NCI-H2227 treated with DMSO at 0.1 percent for 48 hours (cell line): ENCODE measurements at regions not wholly inside any gene's neighbourhood (a gene's known extent, or its start where the extent isn't known, plus 50 kb on each side); places are given as distances from the start of the nearest gene placed in this dataset.
"Not testable (repeated sequence)": the region's sequence is repeated elsewhere in the genome, so short reads cannot be mapped to it uniquely, and the experiment has no call there.

Source experiments
- DNase-seq: peaks from one replicate; lab custom pipeline; 2025; lab: John Stamatoyannopoulos, UW

DNA sequence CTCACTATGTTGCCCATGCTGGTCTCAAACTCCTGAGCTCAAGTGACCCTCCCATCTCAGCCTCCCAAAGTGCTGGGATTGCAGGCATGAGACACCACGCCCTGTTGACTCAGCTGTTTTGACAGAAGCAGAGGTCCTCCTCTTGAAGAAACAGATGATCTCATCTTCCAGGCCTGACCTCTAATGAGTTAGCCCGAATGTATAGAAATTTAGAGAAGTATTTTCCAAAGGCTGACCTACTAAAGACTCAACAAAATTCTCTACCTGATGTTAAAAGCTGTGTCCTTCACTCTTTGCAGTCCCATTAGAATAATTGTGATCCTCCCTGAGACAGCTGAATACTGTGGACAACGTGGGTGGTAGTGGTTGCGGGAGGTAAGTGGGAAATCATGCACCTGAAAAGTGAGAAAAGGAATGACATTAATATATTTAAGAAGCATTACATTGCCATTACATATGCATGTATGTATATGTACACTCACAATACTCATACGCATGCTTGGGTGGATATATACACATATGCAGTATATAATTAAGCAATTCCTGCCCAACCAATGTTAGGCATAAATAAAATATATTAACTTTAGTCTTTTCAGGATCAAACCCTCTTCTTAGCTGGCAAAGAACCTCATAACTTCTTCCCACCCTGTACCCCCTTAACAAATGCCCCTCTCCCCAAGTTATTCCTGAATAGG is 204.6 kb upstream of the NR2F2 start:
- no peak for DNase-seq

DNA sequence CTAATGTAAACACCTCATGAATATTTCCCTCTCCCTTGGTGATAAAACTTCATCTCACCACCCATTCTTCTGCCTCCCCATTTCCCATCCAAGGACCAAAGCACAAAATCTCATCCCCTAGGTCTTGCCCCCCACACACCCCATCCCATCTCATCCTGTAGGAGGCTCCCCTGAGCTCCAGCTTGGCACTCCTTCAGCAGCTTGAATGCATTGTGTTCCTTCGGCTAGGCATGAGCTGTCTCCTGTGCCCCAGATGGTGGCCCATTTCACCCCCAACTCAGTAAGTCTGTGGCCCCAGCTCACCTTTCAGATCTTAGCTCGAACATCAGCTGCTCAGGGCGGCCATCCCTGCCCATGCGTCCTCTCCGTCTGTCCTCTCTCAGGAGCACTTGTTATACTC is 203.6 kb upstream of the NR2F2 start:
- no peak for DNase-seq

DNA sequence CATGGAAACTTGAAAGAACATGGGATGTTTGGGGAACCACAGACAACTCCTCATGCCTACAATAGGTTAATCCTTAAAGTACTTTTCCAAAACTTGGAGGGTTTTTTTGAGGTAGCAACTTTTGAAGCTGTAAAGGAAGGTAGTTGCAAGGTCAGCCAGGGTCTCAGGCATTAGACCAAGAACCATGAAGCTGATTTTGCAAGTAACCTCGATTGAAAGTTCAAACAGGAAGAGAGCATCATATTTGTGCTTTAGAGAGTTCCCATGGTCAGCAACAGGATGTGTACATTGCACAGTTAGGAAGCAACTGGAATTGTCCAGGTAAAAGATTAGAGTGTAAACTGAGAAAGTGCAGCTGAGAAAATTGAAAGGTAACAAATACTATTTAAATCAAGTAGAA is 199.8 kb upstream of the NR2F2 start:
- no peak for DNase-seq

DNA sequence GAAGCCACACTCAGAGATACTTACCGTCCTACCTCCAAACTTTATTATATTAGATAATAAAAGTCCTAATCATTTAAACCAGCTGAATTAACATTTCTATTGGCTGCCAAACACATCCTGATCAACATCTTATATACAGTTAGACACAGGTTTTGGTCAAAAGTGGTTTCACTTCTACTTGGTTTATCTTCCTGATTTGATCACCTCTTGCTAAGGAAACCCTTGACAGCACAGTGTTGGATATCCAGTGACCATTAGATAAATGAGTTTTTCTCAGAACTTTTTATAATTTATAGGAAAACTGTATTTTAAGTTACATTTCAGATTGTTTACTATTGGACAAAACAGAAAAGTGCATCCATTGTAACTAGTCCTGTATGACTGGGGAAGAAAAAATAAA is 198.4 kb upstream of the NR2F2 start:
- no peak for DNase-seq

DNA sequence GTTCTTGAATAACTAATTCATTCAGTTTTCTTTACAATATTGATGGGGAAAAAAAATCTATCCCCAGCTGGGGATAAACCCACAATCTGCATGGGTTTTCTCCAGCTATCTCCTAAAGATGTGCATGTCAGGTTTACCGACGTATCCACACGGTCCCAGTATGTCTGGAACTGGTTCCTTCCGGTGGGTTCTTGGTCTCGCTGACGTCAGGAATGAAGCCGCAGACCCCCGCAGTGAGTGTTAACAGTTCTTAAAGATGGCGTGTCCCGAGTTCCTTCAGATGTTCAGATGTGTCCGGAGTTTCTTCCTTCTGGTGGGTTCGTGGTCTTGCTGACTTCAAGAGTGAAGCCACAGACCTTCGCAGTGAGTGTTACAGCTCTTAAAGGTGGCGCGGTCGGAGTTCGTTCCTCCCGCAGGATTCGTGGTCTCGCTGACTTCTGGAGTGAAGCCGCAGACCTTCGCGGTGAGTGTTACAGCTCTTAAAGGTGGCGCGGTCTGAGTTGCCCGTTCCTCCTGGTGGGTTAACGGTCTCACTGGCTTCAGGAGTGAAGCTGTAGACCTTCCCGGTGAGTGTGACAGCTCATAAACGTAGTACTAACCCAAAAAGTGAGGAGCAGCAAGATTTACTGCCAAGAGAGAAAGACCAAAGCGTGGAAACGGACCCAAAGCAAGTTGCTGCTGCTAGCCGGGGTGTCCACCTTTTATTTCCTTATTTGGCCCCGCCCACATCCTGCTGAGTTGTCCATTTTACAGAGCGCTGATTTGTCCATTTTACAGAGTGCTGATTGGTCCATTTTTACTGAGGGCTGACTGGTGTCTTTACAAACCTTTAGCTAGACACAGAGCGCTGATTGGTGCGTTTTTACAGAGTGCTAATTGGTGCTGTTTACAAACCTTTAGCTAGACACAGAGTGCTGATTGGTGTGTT is 195.1 kb upstream of the NR2F2 start:
- DNase-seq: no peak

DNA sequence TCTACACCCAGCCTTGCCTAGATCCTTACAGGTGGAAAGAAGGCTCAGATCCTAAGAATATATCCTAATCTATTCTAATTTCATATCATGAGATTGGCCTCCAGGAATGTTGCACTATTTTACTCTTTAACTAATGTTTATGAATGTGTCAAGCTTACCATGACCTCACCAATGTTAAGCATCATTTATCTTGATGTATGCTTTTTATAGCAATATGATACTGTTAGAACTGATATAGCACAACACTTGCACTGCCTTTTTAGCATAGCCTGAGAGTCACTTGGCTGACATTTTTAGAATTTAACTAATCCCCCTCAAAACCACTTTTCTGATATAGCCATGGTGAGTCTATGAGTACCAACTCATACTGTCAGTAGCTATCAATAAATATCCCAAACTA is 191.5 kb upstream of the NR2F2 start:
- no peak for DNase-seq

DNA sequence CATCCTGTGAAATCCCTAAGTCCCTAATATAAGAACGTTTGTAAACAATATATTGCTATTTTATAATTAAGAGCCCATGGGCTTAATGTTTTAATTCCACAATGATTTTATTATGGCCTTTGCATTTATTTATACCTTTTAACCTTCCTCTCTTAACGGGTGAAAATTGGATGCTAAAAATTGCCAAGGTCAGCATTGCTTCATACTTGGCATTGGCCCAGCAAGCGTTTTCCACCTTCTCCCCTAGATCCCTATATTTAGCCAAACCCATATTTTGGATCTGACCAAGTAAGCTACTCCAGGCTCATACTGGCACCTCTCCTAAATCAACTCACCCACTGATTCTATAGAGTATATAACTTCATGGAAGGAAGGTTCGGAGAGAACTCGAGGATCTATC is 188.0 kb upstream of the NR2F2 start:
- no peak for DNase-seq

DNA sequence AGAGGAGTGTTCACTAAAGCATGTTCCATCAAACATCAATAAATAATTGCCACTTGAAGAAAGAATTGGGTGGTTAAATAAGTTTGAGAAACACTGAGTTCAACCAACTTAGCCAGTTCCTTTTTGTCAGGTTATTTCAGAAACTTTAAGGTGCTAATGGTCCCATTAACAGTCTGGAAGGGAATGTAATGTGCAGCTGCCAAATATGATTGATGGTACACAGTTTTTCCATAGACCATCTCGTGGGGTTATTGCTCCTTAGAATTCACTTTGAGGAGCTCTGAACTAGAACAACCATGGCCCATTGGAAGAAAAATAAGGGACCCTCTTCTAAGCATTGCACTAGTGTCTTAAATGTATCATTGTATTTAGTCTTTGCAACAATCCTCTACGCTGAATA is 185.8 kb upstream of the NR2F2 start:
- no peak for DNase-seq

DNA sequence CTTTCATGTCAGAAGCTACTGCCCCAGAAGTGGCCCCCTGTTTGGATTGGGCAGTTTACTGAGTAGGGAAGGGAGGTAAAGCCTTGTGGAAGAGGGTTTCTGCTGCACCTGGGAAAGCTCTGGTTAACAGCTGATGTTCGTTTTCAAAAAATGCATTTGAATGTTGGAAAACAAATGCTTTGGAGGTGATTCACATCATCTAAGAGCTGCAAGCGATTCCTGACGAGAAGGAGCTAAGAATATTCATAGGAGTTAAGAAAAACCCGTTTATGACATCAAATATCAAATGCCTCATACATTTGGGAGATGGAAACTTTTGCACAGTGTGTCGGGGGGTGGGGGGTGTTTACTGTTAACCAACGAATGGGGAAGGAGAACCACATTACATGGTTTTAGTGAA is 183.8 kb upstream of the NR2F2 start:
- DNase-seq: no peak

DNA sequence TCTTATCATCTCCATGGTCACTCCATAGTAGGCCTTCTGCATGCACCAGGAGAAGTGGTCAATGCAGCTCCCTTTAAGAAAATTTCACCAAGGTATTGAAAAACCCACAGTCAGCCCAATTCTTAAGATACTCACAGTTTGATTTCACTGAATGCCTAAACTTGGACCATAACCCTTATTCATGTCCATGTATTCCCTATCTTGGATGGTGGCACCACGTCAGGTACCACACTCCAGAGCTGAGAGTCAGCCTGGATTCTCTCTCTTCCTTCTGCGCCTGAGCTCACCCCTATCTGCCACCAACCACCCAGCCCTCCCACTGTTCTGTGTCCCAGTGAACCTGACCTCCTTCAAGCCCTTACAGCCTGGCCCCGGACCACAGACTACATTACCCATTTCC is 183.2 kb upstream of the NR2F2 start:
- DNase-seq: no peak

DNA sequence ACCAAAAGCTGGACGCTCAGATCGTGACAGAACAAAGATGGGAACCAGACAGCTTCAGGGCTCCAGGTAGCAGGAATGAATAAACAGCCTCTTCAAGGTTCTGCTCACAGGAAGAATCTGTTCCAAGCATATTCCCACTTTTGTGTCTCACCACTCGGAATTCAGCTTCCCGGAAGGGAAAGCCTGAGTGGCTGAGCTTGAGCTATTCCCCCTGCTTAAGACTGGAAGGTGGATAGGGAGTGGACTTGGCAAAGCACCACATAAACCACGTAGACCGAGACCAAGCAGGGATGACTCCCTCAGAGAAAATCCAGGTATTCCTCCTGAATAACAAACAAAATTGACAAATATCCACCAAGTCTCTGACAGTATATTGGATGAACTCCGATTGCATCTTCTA is 180.2 kb upstream of the NR2F2 start:
- DNase-seq: no peak

DNA sequence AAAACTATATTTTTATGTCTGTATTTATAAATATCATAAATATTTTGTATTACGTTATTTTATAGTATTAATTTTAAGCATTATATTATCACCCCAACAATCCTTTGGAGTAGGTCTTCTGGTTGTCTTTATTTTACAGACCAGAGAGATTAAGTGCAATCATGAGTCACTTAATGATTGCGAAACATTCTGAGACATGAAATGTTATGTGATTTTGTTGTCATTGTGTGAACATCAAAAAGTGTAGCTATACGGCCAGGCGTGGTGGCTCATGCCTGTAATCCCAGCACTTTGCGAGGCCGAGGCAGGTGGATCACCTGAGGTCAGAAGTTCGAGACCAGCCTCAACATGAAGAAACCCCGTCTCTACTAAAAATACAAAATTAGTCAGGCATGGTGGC is 178.8 kb upstream of the NR2F2 start:
- not testable (repeated sequence) for DNase-seq

DNA sequence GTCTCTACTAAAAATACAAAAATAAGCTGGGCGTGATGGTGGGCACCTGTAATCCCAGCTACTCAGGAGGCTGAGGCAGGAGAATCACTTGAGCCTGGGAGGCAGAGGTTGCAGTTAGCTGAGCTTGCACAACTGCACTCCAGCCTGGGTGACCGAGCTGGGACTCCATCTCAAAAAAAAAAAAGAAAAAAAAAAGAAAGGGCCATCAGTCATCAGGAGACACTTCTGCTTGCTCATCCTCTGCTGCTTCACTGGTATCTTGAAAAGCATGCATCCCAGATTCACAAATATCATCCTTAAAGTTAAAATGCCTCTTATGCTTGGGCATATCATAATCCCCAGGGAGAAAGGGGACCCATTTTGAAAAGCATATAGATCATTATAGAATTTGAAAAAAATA is 176.6 kb upstream of the NR2F2 start:
- no peak for DNase-seq

DNA sequence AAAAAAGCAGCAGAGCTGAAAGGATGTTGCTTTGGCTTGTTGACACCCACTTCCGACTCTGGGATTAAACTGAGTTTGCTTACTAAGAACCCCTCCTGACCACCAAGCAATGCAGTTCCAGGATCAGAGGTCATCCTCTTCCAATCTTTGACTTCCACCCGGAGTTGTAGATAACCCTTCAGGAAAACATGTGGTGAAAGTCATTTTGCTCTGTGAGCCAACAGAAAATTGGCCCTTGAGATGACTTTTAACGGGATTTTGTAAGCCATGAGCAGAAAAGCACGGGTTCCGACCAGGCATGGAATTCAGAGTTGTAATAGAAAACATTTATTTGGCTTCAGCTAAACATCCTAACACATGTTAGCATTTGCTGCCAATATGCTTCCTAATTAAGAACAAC is 171.6 kb upstream of the NR2F2 start:
- DNase-seq: no peak

DNA sequence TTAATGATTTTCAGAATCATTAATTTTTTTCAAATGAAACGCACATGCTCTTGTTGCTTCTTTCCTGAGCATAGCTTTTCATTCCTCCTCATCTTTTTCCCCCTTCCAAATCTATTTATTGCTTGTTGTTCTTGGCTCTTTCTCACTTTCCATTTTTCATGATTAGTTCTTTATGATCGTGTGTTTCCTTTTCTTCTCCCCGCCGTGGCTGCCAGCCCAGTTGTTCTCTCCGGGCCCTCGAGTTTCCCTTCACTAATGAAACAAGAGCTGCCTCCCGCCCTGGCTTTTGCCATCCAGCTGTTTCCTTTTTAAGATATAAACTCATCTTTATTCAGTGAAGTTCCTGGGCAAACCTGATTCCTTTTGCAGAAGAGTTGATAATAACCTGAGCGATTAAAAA is 170.2 kb upstream of the NR2F2 start:
- DNase-seq: no peak

DNA sequence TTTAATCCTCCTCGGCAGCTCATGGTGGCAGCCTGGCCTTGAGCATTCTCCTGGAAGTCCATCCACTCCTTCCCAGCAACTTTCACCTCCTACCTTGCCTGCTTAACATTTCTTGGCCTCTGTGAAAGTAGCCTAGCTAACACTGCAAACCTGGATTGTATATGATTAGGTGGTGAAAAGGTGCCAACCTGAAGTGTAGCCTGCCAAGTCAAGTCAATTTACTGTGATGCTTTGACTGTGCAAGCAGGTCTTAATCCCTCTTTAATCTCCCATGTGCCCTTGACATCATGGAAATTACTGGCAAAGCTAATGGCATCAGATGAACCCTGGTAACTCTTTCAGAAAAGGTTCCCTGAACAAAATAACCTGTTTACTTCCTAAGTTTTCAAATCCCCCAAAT is 169.7 kb upstream of the NR2F2 start:
- DNase-seq: no peak

DNA sequence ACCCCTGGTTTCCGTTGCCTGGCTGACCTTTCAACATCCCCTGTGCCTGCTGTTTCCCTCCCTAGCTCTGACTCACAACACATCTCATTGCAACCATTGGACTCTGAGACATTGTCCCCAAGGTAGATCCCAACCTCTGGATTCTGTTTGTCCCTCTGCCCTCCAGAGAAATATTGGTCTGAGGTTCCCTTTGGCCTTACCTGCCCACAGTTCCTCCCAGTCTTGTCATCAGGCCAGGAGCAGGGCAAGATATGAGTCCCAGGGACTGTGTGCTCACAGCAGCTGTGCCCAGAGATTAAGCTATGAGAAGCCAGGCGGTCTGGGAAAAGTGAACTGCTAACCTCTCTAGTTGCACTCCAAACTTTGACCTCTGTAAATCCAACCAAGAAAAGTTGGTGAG is 168.2 kb upstream of the NR2F2 start:
- DNase-seq: no peak

DNA sequence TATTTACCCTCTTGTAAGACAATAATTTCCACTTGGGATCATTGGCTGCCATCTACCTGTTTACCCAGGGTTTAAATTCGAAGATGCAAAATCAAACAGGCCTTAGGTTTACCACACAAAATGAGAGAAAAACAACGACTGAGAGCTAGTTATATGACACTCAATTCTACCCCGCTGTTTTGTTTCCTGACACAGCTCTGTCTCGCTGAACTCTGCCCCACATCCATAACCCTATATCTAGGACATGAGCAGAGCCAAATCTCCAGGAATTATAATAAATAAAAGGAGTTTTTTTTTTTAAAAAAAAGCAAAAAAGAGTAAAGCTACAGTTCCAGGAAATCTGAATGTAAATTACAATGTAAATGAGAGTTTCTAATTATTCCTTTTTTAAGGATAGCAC is 165.4 kb upstream of the NR2F2 start:
- no peak for DNase-seq

DNA sequence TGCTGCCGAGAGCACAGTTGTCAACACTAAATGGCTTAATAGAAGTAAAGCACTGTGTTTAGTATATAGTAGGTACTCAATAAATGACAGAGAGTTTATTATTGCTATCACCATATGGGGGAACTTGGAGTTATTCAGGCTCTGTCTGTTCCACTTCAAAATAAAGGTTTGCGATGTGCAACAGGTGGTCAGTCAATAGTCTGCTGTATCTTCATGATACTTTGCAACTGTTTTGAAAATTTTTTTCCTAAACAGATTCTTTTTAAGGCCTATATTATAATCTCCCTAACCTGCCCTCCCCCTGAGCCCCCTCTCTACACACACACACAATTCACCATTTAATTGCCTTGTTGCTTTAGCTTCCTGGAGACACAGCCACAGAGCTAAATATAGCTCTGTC is 164.7 kb upstream of the NR2F2 start:
- no peak for DNase-seq

DNA sequence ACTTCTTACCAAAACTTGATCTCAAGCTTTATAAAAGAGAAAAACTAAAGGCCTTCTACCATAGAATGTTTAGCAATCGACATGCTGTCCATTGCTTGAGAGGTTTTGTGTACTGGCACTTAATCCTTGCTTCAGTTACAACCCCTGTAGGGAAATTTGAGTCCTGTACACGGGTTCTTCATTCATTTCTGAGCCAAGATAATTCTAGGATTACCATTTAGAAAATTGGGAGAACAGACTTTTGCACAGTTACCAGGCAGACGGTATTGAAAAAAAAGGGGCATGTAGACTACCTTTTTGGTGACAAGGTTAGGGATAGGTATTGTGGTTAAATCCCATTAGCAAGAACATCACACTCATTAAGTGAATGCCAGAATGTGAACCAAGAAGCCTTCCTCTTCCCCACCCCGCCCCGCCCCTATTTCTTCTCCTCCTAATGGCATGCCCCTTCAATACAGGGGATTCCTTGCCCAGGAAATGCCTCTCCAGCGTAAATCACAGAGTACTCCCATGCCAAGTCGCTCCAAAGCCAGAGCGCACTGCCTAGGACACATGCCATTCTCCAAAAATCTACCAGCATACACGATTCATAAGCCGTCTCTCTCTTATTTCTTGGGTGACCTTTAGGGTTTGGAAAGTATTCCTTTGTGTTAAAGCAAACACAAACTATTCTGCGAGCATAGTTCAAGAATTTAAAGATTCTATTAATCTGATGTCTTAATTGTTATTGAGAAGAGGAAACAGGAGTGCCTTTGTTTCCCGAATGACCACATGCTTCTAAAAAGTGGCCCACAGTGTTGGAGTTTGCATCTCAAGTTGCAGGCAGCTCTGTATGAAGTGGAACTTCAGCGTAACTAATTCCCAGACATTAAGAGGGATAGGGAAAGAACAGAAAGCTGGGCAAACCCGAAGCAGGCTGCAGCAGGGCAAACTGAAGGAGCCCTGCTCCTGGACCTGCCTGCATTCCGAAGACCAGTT is 164.0 kb upstream of the NR2F2 start:
- DNase-seq: no peak

DNA sequence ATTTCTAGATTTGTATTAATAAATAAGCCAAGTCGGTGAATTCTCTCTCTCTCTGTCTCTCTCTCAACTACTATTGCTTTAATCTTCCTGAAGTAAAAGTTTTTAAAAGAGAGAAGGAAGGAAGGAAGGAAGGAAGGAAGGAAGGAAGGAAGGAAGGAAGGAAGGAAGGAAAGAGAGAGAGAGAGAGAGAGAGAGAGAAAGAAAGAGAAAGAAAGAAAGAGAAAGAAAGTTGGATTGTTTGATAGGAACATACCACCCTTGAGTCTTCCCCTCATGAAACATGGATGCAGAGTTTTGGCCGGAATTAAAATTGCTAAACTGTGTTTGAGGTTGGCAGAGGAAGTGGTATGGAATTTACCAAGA is 159.9 kb upstream of the NR2F2 start:
- DNase-seq: not testable (repeated sequence)

DNA sequence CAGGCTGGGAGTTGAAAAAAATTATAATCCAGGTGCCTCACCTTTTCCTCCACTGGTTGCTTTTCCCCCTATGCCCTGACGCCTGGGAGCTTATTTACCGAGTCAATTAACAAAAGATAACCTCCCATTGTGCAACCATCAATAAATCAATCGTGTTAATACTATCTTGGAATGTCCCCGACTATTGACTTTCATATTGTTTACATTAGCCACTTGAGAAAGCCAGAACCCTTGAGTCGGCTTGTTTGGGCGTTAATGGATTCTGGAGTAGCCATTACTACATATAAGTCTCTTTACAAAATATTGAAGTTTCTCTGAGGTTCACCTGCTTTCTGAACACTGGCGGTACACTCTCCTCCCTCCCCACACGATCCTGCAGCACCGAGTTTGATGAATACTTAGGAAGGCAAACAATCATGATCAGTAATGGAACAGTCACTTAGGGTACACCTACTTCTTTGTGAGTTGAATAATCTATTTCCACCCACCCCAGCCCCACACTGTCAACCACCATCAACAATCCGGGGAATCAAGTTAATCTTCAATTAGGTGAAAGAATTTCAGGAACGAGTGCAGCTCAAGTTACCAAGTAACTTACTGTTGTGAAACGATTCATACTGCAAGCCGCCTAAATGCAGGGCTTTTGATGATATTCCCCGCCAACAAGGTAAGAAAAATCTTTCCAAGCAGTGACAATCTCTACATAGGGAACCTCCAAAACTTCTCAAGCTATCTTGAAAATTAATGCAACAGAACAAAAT is 159.3 kb upstream of the NR2F2 start:
- DNase-seq: no peak
